GM23338 (cell line): ENCODE measurements at regions not wholly inside any gene's neighbourhood (a gene's known extent, or its start where the extent isn't known, plus 50 kb on each side); places are given as distances from the start of the nearest gene placed in this dataset.

Source experiments
- ATAC-seq: fragments of 200-7000 bp; cut with Tn5 transposase; 3 replicates; pipeline ENCODE4 v1.9.1; 2020
- DNase-seq: peaks from one replicate; pipeline ENCODE4 v3.0.0-alpha.2; 2015; ENCODE audit warnings: low spot score
- H2AFZ ChIP-seq: fragments of 200-600 bp; sonication (generic); 2 replicates; pipeline ENCODE4 v1.8.0; 2016; ENCODE audit warnings: antibody characterized with exemption, mild to moderate bottlenecking, moderate library complexity
- H3F3A ChIP-seq: fragments of 200-600 bp; sonication (generic); replicated peaks from 2 replicates; pipeline ENCODE4 v1.8.0; 2017; ENCODE audit warnings: antibody characterized with exemption, mixed run types, low read depth
- H3K27ac ChIP-seq: fragments of 200-600 bp; sonication (generic); 2 replicates; pipeline ENCODE4 v1.6.1; 2016; ENCODE audit warnings: low read depth
- H3K27me3 ChIP-seq: fragments of 200-600 bp; sonication (generic); 2 replicates; pipeline ENCODE4 v1.8.0; 2016; ENCODE audit warnings: mild to moderate bottlenecking, mixed run types, moderate library complexity; ENCODE audit not compliant: insufficient read depth
- H3K36me3 ChIP-seq: fragments of 200-600 bp; sonication (generic); 2 replicates; pipeline ENCODE4 v1.8.0; 2016; ENCODE audit warnings: mild to moderate bottlenecking; ENCODE audit not compliant: insufficient read depth
- H3K4me1 ChIP-seq: fragments of 200-600 bp; sonication (generic); 2 replicates; pipeline ENCODE4 v1.8.0; 2016; ENCODE audit warnings: mild to moderate bottlenecking, moderate library complexity; ENCODE audit not compliant: insufficient read depth
- H3K4me2 ChIP-seq: fragments of 200-600 bp; sonication (generic); 2 replicates; pipeline ENCODE4 v1.7.1; 2017; ENCODE audit warnings: mixed run types
- H3K4me3 ChIP-seq: fragments of 200-600 bp; sonication (generic); 2 replicates; pipeline ENCODE4 v1.6.1; 2016; ENCODE audit warnings: mixed run types
- H3K79me2 ChIP-seq: fragments of 200-600 bp; sonication (generic); replicated peaks from 2 replicates; pipeline ENCODE4 v1.8.0; 2017; ENCODE audit warnings: mild to moderate bottlenecking; ENCODE audit not compliant: insufficient read depth
- H3K9me2 ChIP-seq: fragments of 200-600 bp; sonication (generic); 2 replicates; pipeline ENCODE4 v1.8.0; 2017; ENCODE audit not compliant: insufficient read depth
- H4K20me1 ChIP-seq: fragments of 200-600 bp; sonication (generic); replicated peaks from 2 replicates; pipeline ENCODE4 v1.8.0; 2017; ENCODE audit warnings: mild to moderate bottlenecking; ENCODE audit not compliant: insufficient read depth
- H3K27ac Mint-ChIP-seq: 2 replicates; pipeline ENCODE4 v1.8.0; 2020; ENCODE audit warnings: inconsistent platforms, mild to moderate bottlenecking, moderate library complexity, mixed read lengths
- H3K27me3 Mint-ChIP-seq: 3 replicates; pipeline ENCODE4 v1.8.0; 2022; ENCODE audit warnings: low read depth, mild to moderate bottlenecking, moderate library complexity, mixed read lengths, inconsistent platforms; ENCODE audit not compliant: insufficient read depth, poor library complexity
- H3K36me3 Mint-ChIP-seq: 3 replicates; pipeline ENCODE4 v1.8.0; 2021; ENCODE audit warnings: low read depth, mild to moderate bottlenecking, inconsistent platforms, moderate library complexity, mixed read lengths
- H3K4me1 Mint-ChIP-seq: 3 replicates; pipeline ENCODE4 v1.8.0; 2020; ENCODE audit warnings: mild to moderate bottlenecking, inconsistent platforms, mixed read lengths
- H3K4me3 Mint-ChIP-seq: 3 replicates; pipeline ENCODE4 v1.8.0; 2021; ENCODE audit warnings: moderate library complexity, mild to moderate bottlenecking, inconsistent platforms, mixed read lengths
- H3K9me3 Mint-ChIP-seq: 3 replicates; pipeline ENCODE4 v1.8.0; 2020; ENCODE audit warnings: moderate library complexity, mild to moderate bottlenecking, inconsistent platforms, mixed read lengths
- CREB1 ChIP-seq: fragments of 250-450 bp; sonication (Bioruptor Pico); IDR thresholded peaks from 2 replicates; pipeline ENCODE4 v1.5.0; 2020; ENCODE audit warnings: low read depth, mild to moderate bottlenecking, moderate library complexity
- CTCF ChIP-seq, 2 experiments: fragments of 200-600 bp in 1 of 2; sonication (generic) in 1 of 2; conservative IDR thresholded peaks; 2 replicates each; pipeline versions ENCODE4 v1.5.1 to v1.6.1; 2016 to 2017; ENCODE audit warnings: antibody characterized with exemption in 2 of 2, low read depth in 2 of 2, mild to moderate bottlenecking in 2 of 2, moderate library complexity in 1 of 2
- ETS1 ChIP-seq: IDR thresholded peaks from 2 replicates; pipeline ENCODE4 v1.6.1; 2016; ENCODE audit warnings: antibody characterized with exemption
- EZH2 ChIP-seq: fragments of 200-600 bp; sonication (generic); IDR thresholded peaks from one replicate; pipeline ENCODE4 v1.8.0; 2017; ENCODE audit warnings: antibody characterized with exemption, mild to moderate bottlenecking, low read depth; ENCODE audit not compliant: unreplicated experiment
- EZH2phosphoT487 ChIP-seq: fragments of 200-600 bp; sonication (generic); IDR thresholded peaks from one replicate; pipeline ENCODE4 v1.8.1; 2018; ENCODE audit warnings: antibody characterized with exemption; ENCODE audit not compliant: unreplicated experiment
- JUNB ChIP-seq: IDR thresholded peaks from one replicate; pipeline ENCODE4 v1.6.1; 2016; ENCODE audit warnings: antibody characterized with exemption; ENCODE audit not compliant: unreplicated experiment
- NANOG ChIP-seq: IDR thresholded peaks from 2 replicates; pipeline ENCODE4 v1.6.1; 2016; ENCODE audit warnings: antibody characterized with exemption, borderline replicate concordance
- POLR2AphosphoS5 ChIP-seq: IDR thresholded peaks from 2 replicates; pipeline ENCODE4 v1.6.1; 2016; ENCODE audit warnings: antibody characterized with exemption, low read depth
- REST ChIP-seq: IDR thresholded peaks from one replicate; pipeline ENCODE4 v1.6.1; 2018; ENCODE audit warnings: antibody characterized with exemption; ENCODE audit not compliant: unreplicated experiment
- STAT1 ChIP-seq: IDR thresholded peaks from one replicate; pipeline ENCODE4 v1.6.1; 2016; ENCODE audit warnings: antibody characterized with exemption; ENCODE audit not compliant: unreplicated experiment
- ZNF114 ChIP-seq: fragments of 250-450 bp; sonication (Bioruptor Pico); IDR thresholded peaks from 2 replicates; pipeline ENCODE4 v1.5.0; 2020; ENCODE audit warnings: mild to moderate bottlenecking, moderate library complexity
- ZNF331 ChIP-seq: fragments of 250-450 bp; sonication (Bioruptor Pico); IDR thresholded peaks from 2 replicates; pipeline ENCODE4 v1.5.0; 2020; ENCODE audit warnings: low read depth, mild to moderate bottlenecking, moderate library complexity
- TF ChIP-seq, protein P1 (sequence below): fragments of 250-450 bp; sonication (Bioruptor Pico); IDR thresholded peaks from 2 replicates; pipeline ENCODE4 v1.5.0; 2020; ENCODE audit warnings: mild to moderate bottlenecking, moderate library complexity

DNA sequence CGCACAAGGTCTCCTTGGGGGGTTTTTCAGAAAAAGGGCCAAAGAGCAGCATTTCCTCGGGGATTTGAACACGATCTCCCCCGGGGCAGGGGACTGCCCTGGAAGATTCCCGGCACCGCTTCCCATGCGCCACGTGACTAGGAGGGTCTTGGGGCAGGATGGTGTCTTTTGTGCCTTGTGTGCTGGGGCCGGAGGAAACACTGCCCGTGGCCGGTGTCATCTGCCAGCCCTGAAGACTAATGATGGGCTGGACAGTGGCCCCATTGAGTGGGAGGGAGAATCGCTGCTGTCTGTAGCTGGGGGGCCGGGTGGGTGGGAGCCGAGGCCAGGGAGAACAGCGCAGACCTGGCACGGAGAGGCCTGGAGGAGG lies 315.1 kb downstream of the SEC14L1 start:
- peaks cover 69% of the 10 kb centered on the region for H3K4me1 Mint-ChIP-seq
- peak overlapping the region; percentile 19; the same call in 1 of the 2 replicates for H3K27ac Mint-ChIP-seq
- no peaks in the 10 kb centered on the region for H3K9me3 Mint-ChIP-seq
- Histone ChIP-seq H3K27me3 (no peaks in the 10 kb centered on the region), H3K36me3 (no peaks in the 10 kb centered on the region), H3K4me2 (no peak overlapping the region), H2AFZ (no peak overlapping the region), H3K9me2 (no peaks in the 10 kb centered on the region), H4K20me1 (peaks cover 13% of the 10 kb centered on the region; the same call in 1 of the 2 replicates), H3K79me2 (peaks cover 77% of the 10 kb centered on the region), H3K27ac (no peak overlapping the region), H3K4me3 (no peak overlapping the region), H3K4me1 (peaks cover 36% of the 10 kb centered on the region), H3F3A (peaks cover 6% of the 10 kb centered on the region; the same call in 1 of the 2 replicates)
- DNase-seq = no peak
- ATAC-seq = no peak
- no peak overlapping the region; the same call in 2 of the 3 replicates for H3K4me3 Mint-ChIP-seq
- peaks cover 40% of the 10 kb centered on the region for H3K27me3 Mint-ChIP-seq
- H3K36me3 Mint-ChIP-seq = peaks cover 4% of the 10 kb centered on the region; the same call in 1 of the 3 replicates
- TF ChIP-seq ETS1 (no peak), NANOG (no peak), STAT1 (no peak), CTCF (conservative IDR thresholded peaks at IDR 0.05; ENCODE audit: low read depth in 2 of 2) (no peak), REST (no peak), ZNF331 (no peak), EZH2 (no peak), CREB1 (CRISPR knock-in tag) (no peak), EZH2phosphoT487 (no peak), POLR2AphosphoS5 (no peak), ZNF114 (no peak), JUNB (no peak)
- TF ChIP-seq, protein P1, sequence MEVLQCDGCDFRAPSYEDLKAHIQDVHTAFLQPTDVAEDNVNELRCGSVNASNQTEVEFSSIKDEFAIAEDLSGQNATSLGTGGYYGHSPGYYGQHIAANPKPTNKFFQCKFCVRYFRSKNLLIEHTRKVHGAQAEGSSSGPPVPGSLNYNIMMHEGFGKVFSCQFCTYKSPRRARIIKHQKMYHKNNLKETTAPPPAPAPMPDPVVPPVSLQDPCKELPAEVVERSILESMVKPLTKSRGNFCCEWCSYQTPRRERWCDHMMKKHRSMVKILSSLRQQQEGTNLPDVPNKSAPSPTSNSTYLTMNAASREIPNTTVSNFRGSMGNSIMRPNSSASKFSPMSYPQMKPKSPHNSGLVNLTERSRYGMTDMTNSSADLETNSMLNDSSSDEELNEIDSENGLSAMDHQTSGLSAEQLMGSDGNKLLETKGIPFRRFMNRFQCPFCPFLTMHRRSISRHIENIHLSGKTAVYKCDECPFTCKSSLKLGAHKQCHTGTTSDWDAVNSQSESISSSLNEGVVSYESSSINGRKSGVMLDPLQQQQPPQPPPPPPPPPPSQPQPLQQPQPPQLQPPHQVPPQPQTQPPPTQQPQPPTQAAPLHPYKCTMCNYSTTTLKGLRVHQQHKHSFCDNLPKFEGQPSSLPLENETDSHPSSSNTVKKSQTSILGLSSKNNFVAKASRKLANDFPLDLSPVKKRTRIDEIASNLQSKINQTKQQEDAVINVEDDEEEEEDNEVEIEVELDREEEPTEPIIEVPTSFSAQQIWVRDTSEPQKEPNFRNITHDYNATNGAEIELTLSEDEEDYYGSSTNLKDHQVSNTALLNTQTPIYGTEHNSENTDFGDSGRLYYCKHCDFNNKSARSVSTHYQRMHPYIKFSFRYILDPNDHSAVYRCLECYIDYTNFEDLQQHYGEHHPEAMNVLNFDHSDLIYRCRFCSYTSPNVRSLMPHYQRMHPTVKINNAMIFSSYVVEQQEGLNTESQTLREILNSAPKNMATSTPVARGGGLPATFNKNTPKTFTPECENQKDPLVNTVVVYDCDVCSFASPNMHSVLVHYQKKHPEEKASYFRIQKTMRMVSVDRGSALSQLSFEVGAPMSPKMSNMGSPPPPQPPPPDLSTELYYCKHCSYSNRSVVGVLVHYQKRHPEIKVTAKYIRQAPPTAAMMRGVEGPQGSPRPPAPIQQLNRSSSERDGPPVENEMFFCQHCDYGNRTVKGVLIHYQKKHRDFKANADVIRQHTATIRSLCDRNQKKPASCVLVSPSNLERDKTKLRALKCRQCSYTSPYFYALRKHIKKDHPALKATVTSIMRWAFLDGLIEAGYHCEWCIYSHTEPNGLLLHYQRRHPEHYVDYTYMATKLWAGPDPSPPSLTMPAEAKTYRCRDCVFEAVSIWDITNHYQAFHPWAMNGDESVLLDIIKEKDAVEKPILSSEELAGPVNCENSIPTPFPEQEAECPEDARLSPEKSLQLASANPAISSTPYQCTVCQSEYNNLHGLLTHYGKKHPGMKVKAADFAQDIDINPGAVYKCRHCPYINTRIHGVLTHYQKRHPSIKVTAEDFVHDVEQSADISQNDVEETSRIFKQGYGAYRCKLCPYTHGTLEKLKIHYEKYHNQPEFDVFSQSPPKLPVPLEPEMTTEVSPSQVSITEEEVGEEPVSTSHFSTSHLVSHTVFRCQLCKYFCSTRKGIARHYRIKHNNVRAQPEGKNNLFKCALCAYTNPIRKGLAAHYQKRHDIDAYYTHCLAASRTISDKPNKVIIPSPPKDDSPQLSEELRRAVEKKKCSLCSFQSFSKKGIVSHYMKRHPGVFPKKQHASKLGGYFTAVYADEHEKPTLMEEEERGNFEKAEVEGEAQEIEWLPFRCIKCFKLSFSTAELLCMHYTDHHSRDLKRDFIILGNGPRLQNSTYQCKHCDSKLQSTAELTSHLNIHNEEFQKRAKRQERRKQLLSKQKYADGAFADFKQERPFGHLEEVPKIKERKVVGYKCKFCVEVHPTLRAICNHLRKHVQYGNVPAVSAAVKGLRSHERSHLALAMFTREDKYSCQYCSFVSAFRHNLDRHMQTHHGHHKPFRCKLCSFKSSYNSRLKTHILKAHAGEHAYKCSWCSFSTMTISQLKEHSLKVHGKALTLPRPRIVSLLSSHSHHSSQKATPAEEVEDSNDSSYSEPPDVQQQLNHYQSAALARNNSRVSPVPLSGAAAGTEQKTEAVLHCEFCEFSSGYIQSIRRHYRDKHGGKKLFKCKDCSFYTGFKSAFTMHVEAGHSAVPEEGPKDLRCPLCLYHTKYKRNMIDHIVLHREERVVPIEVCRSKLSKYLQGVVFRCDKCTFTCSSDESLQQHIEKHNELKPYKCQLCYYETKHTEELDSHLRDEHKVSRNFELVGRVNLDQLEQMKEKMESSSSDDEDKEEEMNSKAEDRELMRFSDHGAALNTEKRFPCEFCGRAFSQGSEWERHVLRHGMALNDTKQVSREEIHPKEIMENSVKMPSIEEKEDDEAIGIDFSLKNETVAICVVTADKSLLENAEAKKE (CRISPR knock-in tag) = no peak
